GM21619 (cell line): ENCODE measurements at regions not wholly inside any gene's neighbourhood (a gene's known extent, or its start where the extent isn't known, plus 50 kb on each side); places are given as distances from the start of the nearest gene placed in this dataset.

Experiments used
- ATAC-seq: cut with Tn5 transposase; IDR thresholded peaks from one replicate; pipeline ENCODE4 v1.9.1; 2021; ENCODE audit not compliant: unreplicated experiment

DNA sequence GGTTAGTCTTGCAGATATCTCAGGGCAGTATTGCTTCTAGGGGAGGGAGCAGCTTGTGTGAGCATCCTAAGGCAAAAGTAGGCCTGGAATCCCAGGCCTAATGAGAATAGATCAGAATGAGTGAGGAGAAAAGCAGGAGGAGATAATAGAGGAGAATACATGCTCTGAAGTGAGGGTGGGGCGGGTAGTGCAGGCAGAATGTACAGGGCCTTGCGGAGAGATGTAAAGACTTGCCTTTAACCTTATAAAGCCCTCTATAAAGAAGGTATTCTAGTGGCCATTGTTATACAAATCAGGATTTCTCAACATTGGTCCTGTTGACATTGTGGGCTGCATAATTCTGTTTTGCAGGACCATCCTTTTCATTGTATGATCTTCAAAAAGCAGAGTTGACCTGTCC, 855.3 kb downstream of the PCDH7 start:
- no peak for ATAC-seq

- no peak for ATAC-seq
These were observed 860.7 kb downstream of the PCDH7 start for GRCh38 chr4:31580843-31581242.

- ATAC-seq = no peak
These were observed 865.3 kb downstream of the PCDH7 start for GRCh38 chr4:31585503-31585902.

- no peak for ATAC-seq
These were observed 872.1 kb downstream of the PCDH7 start for GRCh38 chr4:31592293-31592692.

DNA sequence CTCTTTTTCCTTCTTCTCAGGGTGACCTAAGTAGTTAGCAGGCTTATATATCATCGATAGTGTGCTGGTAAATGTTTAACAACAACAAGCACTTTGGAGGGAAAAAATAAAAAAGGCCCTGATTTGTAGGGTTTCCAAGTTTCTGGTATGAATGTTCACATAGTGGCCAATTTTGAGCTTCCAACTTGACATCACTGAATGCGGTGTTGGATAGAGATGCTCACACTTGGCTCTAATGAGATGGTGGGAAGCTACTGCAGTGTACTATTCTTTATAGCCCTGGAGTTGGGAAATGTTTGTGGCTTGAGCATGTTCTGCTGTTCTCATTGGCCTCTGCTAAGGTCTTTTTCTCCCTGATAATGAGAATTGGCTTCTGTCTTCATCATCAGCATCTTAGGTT, 875.3 kb downstream of the PCDH7 start:
- no peak for ATAC-seq

DNA sequence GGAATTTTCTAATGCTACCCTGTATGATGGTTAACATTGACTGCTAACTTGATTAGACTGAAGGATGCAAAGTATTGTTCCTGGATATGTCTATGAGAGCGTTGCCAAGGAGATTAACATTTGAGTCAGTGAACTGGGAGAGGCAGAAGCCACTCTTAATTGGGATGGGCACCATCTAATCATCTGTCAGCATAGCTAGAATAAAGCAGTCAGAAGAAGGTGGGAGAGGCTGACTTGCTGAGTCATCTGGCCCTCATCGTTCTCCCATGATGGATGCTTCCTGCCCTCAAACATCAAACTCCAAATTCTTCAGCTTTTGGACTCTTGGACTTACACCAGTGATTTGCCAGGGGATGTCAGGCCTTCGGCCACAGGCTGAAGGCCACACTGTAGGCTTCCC, 878.5 kb downstream of the PCDH7 start:
- ATAC-seq = no peak

DNA sequence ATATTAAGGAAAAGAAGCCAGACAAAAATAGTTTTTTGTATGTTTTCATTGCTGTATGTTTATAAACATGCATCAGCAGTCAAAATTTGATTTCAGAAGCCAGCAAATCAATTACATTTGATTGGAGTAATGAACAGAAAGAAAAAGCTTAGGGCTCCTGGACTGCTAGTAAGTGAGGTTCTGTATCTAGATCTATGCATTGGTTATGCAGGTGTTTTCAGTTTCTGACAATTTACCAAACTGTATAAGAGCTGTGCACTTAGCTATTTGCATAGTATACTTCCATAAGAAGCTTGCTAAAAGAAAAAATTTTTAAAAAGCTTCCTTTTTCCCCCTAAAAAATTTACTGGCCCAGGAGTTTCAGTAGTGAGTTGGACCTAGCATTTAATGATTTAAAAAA, 881.6 kb downstream of the PCDH7 start:
- ATAC-seq = no peak

DNA sequence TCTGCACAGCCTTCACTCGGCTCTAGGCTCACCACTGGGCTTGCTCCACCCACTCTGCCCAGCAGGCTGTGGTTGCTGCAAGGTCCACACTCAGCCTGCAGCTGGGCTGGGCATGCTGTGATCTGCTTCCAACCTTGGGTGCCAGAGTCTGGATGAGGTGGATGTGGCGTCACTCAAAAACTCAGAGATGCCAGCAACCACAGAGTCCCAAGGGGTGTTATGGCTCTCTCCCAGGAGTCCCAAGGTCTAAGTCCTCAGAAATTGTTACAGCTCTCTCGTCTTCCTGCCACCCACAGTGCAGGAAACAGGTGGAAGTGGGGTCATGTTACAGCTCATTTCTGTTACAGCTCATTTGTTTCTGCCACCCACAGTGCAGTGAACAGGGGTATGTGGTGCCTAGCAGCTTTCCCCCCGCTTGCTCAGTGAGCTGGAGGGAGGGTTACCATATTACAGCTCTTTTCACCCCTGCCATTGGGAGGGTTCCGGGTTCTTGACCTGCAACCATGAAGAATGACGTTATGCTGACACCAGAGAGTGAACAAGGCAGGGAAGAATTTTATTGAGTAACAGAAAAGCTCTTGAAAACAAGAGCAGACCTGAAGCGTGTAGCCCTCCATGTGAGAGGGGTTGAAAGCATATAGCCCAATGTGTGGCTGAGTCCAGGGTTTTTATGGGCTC, 893.9 kb downstream of the PCDH7 start:
- ATAC-seq = no peak

DNA sequence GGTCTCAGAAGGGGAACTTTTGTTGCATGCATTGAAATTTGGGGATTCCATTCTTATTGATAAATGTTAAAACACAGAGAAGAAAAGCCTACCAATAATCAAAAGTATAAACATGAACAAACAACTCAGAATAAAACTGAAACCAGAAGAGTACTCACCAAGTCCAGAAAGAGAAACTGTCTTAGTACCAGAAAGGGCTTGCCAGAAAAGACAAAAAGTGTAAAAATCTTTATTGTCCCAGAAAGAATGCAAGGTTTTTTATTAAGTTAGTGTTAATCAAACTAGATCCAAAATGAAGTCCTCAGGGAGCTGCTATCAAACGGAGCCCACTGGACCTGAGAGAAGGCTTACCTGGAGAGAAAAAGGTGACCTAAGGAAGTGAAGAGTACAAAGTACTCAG, 897.5 kb downstream of the PCDH7 start:
- no peak for ATAC-seq

GRCh38 chr4:31620476-31620875, 900.3 kb downstream of the PCDH7 start:
- no peak for ATAC-seq

DNA sequence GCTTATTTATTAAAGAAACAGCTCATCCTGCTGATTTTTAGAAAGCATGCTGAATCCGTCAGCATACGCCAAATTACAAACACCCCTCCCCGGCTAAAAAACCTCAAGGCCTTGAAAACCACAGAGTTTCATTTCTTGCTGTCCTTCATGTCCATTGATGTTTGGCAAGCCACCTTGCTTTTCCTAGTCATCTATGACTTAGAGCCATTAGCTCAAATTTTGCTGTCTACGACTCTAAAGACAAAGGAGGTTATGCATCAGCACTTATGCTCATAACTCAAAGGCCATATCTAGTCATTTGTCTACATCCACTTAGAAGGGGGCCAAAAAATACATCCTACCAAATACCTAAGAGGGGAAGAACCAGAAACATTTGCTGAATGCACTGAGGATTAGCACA, 925.1 kb downstream of the PCDH7 start:
- no peak for ATAC-seq

GRCh38 chr4:31647786-31648185, 927.6 kb downstream of the PCDH7 start:
- no peak for ATAC-seq

DNA sequence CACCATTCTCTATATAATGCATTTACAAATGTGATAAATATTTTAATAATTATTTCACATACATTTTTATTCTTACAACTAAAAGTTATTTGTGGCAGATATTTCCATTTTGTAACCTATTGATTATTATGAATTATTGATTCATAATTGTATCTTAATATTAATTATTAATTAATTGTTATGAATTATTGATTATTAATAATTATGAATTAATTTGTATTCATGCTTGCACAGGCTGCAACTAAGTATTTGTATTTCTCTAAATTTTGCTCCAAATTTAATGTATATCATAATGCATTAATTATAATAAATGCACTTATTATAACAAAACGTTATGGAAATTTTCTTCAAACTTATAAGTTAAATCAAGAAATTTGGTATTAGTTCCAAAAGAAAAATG, 929.7 kb downstream of the PCDH7 start:
- ATAC-seq = no peak

- no peak for ATAC-seq
These were observed 931.4 kb downstream of the PCDH7 start for GRCh38 chr4:31651541-31651940.

- no peak for ATAC-seq
These were observed 935.2 kb downstream of the PCDH7 start for GRCh38 chr4:31655328-31655727.

DNA sequence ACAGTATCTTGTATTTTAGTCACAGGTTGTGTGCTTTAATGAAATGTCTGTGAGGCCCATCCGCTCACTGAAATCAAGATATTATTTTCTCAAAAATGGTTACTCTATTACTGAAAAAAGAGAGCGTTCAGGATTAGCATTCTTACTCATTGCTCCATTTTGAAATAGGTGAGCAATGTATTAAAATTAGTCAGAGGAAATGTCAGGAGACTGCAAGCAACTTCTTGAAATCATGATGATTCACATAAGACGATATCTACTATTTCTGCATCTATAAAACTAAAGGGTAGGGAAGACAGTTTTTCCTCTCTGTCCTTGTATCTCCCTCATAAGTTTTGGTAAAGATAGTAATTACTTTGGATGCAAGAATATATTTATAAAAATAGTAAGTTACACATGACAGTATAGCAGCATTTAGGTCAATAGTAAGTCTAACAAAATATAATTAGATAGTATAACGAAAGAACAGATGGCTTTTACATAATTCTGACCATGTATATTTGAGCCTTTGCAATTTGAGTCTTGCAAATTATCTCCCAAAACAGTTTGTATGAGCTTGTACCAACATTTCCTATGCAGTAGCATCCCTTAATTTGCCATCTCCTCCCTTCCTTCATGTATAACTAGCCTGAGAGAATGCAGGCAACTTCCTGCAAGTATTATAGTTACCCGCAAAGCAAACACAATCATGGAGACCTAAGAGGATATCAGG, 937.8 kb downstream of the PCDH7 start:
- no peak for ATAC-seq

DNA sequence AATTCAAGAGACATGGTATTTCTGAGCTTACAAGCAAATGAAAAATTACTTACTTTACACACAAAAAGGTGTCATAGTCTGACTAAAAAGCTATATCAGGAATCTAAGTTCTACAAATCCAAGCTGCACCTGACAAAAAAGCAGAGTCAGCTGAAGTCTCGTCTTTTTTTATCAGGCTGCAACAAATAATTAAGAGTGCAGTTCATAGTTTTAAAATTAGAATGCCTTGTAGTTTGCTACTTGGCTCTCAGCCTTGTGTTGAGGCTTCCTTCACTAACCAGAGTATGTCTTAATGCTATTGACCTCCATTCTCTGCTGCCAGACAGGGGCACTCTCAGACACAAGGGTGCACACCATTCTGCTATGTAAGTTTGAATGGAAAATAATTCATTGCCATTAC, 940.7 kb downstream of the PCDH7 start:
- ATAC-seq = no peak

DNA sequence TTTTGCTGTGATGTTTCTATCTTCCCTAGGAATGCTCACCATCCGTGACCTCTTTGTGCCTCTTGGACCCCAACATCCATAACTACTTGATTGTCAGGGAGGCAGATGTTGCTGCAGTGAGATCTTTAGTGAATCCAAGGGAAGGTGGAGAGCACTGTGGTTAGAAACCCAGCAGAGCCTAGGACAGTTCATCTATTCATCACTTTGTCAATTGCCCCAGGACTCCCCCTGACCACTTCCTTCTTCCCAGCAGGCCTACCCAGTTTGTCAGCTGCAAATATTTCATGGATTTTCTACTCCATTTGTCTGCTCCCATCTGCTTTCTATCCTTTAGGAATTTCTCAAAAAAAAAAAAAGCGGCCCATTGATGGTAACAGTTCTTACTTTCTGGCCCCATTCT, 942.8 kb downstream of the PCDH7 start:
- ATAC-seq = no peak

GRCh38 chr4:31667686-31668085, 947.5 kb downstream of the PCDH7 start:
- no peak for ATAC-seq

DNA sequence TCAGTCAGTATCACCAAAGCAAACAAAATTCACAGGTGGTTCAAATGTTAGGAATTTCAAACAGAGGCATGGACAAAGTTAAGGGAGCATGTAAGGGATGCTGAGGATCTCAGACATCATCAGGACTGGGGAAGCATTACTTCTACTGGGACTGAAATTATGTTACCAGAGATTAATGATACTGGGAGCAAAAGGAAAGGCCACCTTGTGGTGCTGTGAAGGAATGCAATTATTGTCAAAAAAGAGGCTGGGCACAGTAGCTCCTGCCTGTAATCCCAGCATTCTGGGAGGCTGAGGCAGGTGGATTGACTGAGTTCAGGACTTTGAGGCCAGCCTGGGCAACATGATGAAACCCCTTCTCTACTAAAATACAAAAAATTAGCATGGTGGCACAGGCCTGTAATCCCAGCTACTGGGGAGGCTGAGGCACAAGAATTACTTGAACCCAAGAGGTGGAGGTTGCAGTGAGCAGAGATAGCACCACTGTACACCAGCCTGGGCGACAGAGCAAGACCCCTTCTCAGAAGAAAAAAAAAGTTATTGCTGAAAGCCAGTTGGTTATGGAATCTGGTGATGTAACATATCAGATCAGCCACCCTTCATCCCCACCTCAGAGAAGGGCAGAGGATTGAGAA, 954.3 kb downstream of the PCDH7 start:
- no peak for ATAC-seq

DNA sequence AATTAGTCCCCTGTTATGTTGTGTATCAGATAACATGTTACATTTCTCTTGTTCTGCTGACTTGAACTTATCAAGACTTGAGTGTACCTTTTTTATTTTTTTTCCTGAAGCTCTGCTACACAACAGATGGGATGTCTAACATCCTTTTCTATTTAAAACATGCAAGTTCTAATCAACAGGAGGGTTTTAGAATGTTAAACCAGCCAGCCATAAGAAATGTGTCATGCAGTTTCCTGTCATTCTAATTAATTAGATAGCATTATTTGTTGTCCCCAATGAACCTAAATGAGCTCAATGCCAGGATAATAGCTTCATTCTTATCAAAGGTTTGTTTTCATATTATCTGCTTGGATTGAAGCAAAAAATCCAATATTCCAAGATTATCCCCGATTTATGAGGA, 958.2 kb downstream of the PCDH7 start:
- ATAC-seq = no peak

- no peak for ATAC-seq
These were observed 962.6 kb downstream of the PCDH7 start for GRCh38 chr4:31682796-31683195.
